Liver (tissue), 8 donors: ENCODE measurements at regions not wholly inside any gene's neighbourhood (a gene's known extent, or its start where the extent isn't known, plus 50 kb on each side); places are given as distances from the start of the nearest gene placed in this dataset.

Experiments used
- DNase-seq: peaks from one replicate; pipeline ENCODE4 v3.0.0-alpha.2; 2017; ENCODE audit warnings: low spot score
- H3K27ac ChIP-seq, 2 donors: one replicate each; pipeline ENCODE4 v1.7.0; 2013; ENCODE audit warnings: inconsistent platforms in 2 of 2, low read length in 2 of 2, control low read depth in 1 of 2, low read depth in 1 of 2, mild to moderate bottlenecking in 1 of 2
- H3K27me3 ChIP-seq, 4 donors: one replicate each; pipeline versions ENCODE4 v1.6.1 to v1.7.0; 2013; ENCODE audit warnings: low read length in 3 of 4, inconsistent platforms in 1 of 4, mild to moderate bottlenecking in 1 of 4, moderate library complexity in 1 of 4; ENCODE audit not compliant: control insufficient read depth in 4 of 4, insufficient read depth in 4 of 4
- H3K36me3 ChIP-seq, 4 donors: one replicate each; pipeline versions ENCODE4 v1.6.1 to v1.7.0; 2013; ENCODE audit warnings: low read length in 3 of 4, mild to moderate bottlenecking in 3 of 4, low read depth in 1 of 4, moderate library complexity in 1 of 4; ENCODE audit not compliant: control insufficient read depth in 4 of 4, insufficient read depth in 3 of 4
- H3K4me1 ChIP-seq, 4 donors: one replicate each; pipeline versions ENCODE4 v1.6.1 to v1.7.0; 2013; ENCODE audit warnings: low read length in 3 of 4, mild to moderate bottlenecking in 3 of 4, moderate library complexity in 1 of 4; ENCODE audit not compliant: control insufficient read depth in 4 of 4, insufficient read depth in 4 of 4
- H3K4me3 ChIP-seq, 3 donors: one replicate each; pipeline versions ENCODE4 v1.6.1 to v1.7.0; 2013; ENCODE audit warnings: low read length in 3 of 3, control low read depth in 1 of 3, low read depth in 1 of 3, mild to moderate bottlenecking in 1 of 3
- H3K9ac ChIP-seq, 2 donors: one replicate each; pipeline ENCODE4 v1.7.0; 2013; ENCODE audit warnings: low read length in 2 of 2, mild to moderate bottlenecking in 2 of 2, moderate library complexity in 2 of 2, control low read depth in 1 of 2, low read depth in 1 of 2
- H3K9me3 ChIP-seq, 4 donors: one replicate each; pipeline versions ENCODE4 v1.6.1 to v1.7.0; 2013; ENCODE audit warnings: low read length in 3 of 4; ENCODE audit not compliant: control insufficient read depth in 4 of 4
- EGR1 ChIP-seq, 2 donors: IDR thresholded peaks; 2 replicates each; pipeline ENCODE4 v1.6.1; 2016 to 2018; ENCODE audit warnings: antibody characterized with exemption in 2 of 2, low read depth in 2 of 2
- FOXA1 ChIP-seq: IDR thresholded peaks from 2 replicates; pipeline ENCODE4 v1.6.1; 2016; ENCODE audit warnings: antibody characterized with exemption
- FOXA2 ChIP-seq: IDR thresholded peaks from 2 replicates; pipeline ENCODE4 v1.6.1; 2016; ENCODE audit warnings: antibody characterized with exemption
- GABPA ChIP-seq, 2 donors: IDR thresholded peaks in 1 of 2; conservative IDR thresholded peaks in 1 of 2; 2 replicates each; pipeline ENCODE4 v1.6.1; 2016; ENCODE audit warnings: antibody characterized with exemption in 2 of 2, mild to moderate bottlenecking in 1 of 2, moderate library complexity in 1 of 2
- HNF4A ChIP-seq, 2 donors: conservative IDR thresholded peaks; 2 replicates each; pipeline ENCODE4 v1.6.1; 2016; ENCODE audit warnings: antibody characterized with exemption in 2 of 2, mild to moderate bottlenecking in 2 of 2
- HNF4G ChIP-seq: IDR thresholded peaks from 2 replicates; pipeline ENCODE4 v1.6.1; 2016; ENCODE audit warnings: antibody characterized with exemption
- JUND ChIP-seq, 2 donors: IDR thresholded peaks; 2 replicates each; pipeline ENCODE4 v1.6.1; 2016; ENCODE audit warnings: antibody characterized with exemption in 2 of 2
- NR2F2 ChIP-seq: IDR thresholded peaks from 2 replicates; pipeline ENCODE4 v1.6.1; 2016; ENCODE audit warnings: antibody characterized with exemption
- RAD21 ChIP-seq, 2 donors: IDR thresholded peaks; 2 replicates each; pipeline ENCODE4 v1.6.1; 2016; ENCODE audit warnings: antibody characterized with exemption in 2 of 2, mild to moderate bottlenecking in 2 of 2
- RXRA ChIP-seq, 2 donors: IDR thresholded peaks; 2 replicates each; pipeline ENCODE4 v1.6.1; 2017 to 2018; ENCODE audit warnings: antibody characterized with exemption in 2 of 2, mild to moderate bottlenecking in 1 of 2
- SP1 ChIP-seq: IDR thresholded peaks from 2 replicates; pipeline ENCODE4 v1.6.1; 2018; ENCODE audit warnings: antibody characterized with exemption, mild to moderate bottlenecking
- TAF1 ChIP-seq: conservative IDR thresholded peaks from 2 replicates; pipeline ENCODE4 v1.6.1; 2016; ENCODE audit warnings: antibody characterized with exemption, mild to moderate bottlenecking
- YY1 ChIP-seq: IDR thresholded peaks from 2 replicates; pipeline ENCODE4 v1.6.1; 2016; ENCODE audit warnings: antibody characterized with exemption, mild to moderate bottlenecking
- WGBS: extraction: QIAGEN DNeasy Blood & Tissue Kit; methylation state at CpG from one replicate; pipeline ENCODE4 v1.1.7; 2013; 5-methylcytosine and 5-hydroxymethylcytosine counted together
- TF ChIP-seq, protein P1 (sequence below): IDR thresholded peaks from 2 replicates; pipeline ENCODE4 v1.6.1; 2016; ENCODE audit warnings: antibody characterized with exemption
- TF ChIP-seq, protein P2 (sequence below): fragments of 150-350 bp; IDR thresholded peaks from 2 replicates; pipeline ENCODE4 v1.5.1; 2017; ENCODE audit warnings: improper control_type of control experiment, low read depth, low read length; ENCODE audit not compliant: missing input control
- TF ChIP-seq, protein P3 (sequence below): IDR thresholded peaks from 2 replicates; pipeline ENCODE4 v1.6.1; 2016; ENCODE audit warnings: antibody characterized with exemption
- TF ChIP-seq, protein P4 (sequence below): IDR thresholded peaks from 2 replicates; pipeline ENCODE4 v1.6.1; 2016; ENCODE audit warnings: antibody characterized with exemption
- TF ChIP-seq, protein P5 (sequence below): IDR thresholded peaks from 2 replicates; pipeline ENCODE4 v1.6.1; 2016; ENCODE audit warnings: antibody characterized with exemption, mild to moderate bottlenecking
- donor health status: healthy.
- donor health status: healthy.
- donor health status: healthy.
- donor health status: healthy.
- donor health status: healthy.

DNA sequence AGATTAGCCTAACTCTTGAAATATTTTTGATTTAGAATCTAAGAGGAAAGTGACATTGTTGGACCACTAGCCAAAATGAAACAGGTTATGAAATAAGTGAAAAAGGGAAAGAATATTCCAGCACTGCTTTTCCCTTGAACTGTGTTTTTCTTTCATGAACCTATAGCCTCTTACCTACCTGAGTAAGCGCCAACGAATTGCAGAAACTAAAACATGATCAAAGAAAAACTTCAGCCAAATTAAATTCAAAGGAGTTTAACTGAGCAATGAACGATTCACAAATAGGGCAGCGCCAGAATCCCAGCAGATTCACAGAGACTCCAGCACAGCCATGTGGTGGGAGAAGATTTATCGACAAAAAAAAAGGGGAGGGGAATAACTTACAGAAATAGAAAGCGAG, 518.6 kb downstream of the PIK3C3 start:
- H3K9ac ChIP-seq: no peak overlapping the region
- H3K27me3 ChIP-seq: no peaks in the 10 kb centered on the region
- no peak overlapping the region for H3K27ac ChIP-seq
- no peaks in the 10 kb centered on the region for H3K36me3 ChIP-seq
- no peak for TF ChIP-seq EGR1 (IDR thresholded peaks at IDR 0.05; ENCODE audit: low read depth in 2 of 2)
- TF ChIP-seq RAD21 (IDR thresholded peaks at IDR 0.05): peak in 1 of 2 donors; percentile 47
- TF ChIP-seq TAF1: no peak
- TF ChIP-seq GABPA (IDR thresholded peaks at IDR 0.05 in 1 of 2, conservative IDR thresholded peaks at IDR 0.05 in 1 of 2): no peak
- TF ChIP-seq, protein P1, sequence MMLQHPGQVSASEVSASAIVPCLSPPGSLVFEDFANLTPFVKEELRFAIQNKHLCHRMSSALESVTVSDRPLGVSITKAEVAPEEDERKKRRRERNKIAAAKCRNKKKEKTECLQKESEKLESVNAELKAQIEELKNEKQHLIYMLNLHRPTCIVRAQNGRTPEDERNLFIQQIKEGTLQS: no peak
- peak in 1 of 2 donors; percentile 54 for TF ChIP-seq RXRA (IDR thresholded peaks at IDR 0.05)
- TF ChIP-seq FOXA2: no peak
- DNase-seq: no peak
- 69% methylated on average over 6 of the region's 6 CpGs for WGBS
- H3K4me1 ChIP-seq: peaks cover 0 to 1% (median 0%) of the 10 kb centered on the region in 4 donors
- H3K4me3 ChIP-seq: no peak overlapping the region
- H3K9me3 ChIP-seq: no peaks in the 10 kb centered on the region

DNA sequence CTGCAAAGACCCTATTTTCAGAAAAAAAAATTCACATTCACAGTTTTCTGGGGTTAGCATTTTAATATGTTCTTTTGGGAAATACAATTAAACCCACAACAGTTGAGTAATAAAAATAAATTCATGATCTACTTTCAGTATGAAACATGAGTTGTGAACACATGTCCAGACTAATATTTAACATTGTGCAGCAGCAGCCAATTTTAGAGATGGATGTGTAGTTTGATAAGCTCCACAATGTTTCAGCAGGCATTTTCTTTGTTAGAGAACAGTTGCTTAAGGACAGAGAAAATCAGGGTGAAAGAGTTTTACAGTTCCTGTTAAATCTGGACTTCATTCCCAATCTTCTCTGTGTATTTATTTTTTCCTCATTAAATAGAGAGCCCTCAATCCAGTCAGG, 519.5 kb downstream of the PIK3C3 start:
- Histone ChIP-seq H3K27ac (no peak overlapping the region), H3K4me3 (no peak overlapping the region), H3K9me3 (no peaks in the 10 kb centered on the region), H3K36me3 (no peaks in the 10 kb centered on the region), H3K27me3 (no peaks in the 10 kb centered on the region), H3K4me1 (peaks cover 0 to 1% (median 0%) of the 10 kb centered on the region in 4 donors), H3K9ac (no peak overlapping the region)
- DNase-seq: no peak
- TF ChIP-seq EGR1 (IDR thresholded peaks at IDR 0.05; ENCODE audit: low read depth in 2 of 2) (no peak), SP1 (no peak), YY1 (no peak), FOXA1 (no peak), JUND (IDR thresholded peaks at IDR 0.05) (no peak), RXRA (IDR thresholded peaks at IDR 0.05) (no peak), GABPA (IDR thresholded peaks at IDR 0.05 in 1 of 2, conservative IDR thresholded peaks at IDR 0.05 in 1 of 2) (no peak), RAD21 (IDR thresholded peaks at IDR 0.05) (no peak), TAF1 (no peak), NR2F2 (no peak), HNF4G (no peak), FOXA2 (no peak), HNF4A (conservative IDR thresholded peaks at IDR 0.05) (no peak)
- TF ChIP-seq, protein P1: no peak
- TF ChIP-seq, protein P2, sequence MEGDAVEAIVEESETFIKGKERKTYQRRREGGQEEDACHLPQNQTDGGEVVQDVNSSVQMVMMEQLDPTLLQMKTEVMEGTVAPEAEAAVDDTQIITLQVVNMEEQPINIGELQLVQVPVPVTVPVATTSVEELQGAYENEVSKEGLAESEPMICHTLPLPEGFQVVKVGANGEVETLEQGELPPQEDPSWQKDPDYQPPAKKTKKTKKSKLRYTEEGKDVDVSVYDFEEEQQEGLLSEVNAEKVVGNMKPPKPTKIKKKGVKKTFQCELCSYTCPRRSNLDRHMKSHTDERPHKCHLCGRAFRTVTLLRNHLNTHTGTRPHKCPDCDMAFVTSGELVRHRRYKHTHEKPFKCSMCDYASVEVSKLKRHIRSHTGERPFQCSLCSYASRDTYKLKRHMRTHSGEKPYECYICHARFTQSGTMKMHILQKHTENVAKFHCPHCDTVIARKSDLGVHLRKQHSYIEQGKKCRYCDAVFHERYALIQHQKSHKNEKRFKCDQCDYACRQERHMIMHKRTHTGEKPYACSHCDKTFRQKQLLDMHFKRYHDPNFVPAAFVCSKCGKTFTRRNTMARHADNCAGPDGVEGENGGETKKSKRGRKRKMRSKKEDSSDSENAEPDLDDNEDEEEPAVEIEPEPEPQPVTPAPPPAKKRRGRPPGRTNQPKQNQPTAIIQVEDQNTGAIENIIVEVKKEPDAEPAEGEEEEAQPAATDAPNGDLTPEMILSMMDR: no peak
- TF ChIP-seq, protein P3, sequence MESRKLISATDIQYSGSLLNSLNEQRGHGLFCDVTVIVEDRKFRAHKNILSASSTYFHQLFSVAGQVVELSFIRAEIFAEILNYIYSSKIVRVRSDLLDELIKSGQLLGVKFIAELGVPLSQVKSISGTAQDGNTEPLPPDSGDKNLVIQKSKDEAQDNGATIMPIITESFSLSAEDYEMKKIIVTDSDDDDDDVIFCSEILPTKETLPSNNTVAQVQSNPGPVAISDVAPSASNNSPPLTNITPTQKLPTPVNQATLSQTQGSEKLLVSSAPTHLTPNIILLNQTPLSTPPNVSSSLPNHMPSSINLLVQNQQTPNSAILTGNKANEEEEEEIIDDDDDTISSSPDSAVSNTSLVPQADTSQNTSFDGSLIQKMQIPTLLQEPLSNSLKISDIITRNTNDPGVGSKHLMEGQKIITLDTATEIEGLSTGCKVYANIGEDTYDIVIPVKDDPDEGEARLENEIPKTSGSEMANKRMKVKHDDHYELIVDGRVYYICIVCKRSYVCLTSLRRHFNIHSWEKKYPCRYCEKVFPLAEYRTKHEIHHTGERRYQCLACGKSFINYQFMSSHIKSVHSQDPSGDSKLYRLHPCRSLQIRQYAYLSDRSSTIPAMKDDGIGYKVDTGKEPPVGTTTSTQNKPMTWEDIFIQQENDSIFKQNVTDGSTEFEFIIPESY: no peak
- TF ChIP-seq, protein P4, sequence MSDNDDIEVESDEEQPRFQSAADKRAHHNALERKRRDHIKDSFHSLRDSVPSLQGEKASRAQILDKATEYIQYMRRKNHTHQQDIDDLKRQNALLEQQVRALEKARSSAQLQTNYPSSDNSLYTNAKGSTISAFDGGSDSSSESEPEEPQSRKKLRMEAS: no peak
- TF ChIP-seq, protein P5, sequence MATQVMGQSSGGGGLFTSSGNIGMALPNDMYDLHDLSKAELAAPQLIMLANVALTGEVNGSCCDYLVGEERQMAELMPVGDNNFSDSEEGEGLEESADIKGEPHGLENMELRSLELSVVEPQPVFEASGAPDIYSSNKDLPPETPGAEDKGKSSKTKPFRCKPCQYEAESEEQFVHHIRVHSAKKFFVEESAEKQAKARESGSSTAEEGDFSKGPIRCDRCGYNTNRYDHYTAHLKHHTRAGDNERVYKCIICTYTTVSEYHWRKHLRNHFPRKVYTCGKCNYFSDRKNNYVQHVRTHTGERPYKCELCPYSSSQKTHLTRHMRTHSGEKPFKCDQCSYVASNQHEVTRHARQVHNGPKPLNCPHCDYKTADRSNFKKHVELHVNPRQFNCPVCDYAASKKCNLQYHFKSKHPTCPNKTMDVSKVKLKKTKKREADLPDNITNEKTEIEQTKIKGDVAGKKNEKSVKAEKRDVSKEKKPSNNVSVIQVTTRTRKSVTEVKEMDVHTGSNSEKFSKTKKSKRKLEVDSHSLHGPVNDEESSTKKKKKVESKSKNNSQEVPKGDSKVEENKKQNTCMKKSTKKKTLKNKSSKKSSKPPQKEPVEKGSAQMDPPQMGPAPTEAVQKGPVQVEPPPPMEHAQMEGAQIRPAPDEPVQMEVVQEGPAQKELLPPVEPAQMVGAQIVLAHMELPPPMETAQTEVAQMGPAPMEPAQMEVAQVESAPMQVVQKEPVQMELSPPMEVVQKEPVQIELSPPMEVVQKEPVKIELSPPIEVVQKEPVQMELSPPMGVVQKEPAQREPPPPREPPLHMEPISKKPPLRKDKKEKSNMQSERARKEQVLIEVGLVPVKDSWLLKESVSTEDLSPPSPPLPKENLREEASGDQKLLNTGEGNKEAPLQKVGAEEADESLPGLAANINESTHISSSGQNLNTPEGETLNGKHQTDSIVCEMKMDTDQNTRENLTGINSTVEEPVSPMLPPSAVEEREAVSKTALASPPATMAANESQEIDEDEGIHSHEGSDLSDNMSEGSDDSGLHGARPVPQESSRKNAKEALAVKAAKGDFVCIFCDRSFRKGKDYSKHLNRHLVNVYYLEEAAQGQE: no peak
